Caco-2 (cell line): ENCODE measurements at regions not wholly inside any gene's neighbourhood (a gene's known extent, or its start where the extent isn't known, plus 50 kb on each side); places are given as distances from the start of the nearest gene placed in this dataset.

Experiments
- BruUV-seq: library from RNA; stranded (reverse); fragments of 400-500 nt; replicated peaks from 2 replicates; lab custom pipeline; 2021; lab: Mats Ljungman, UMichigan
- CTCF ChIA-PET: fragments of 300-600 bp; sonication (Branson Sonifier 250); formaldehyde crosslinking; loops from one replicate; lab custom pipeline; 2022; ENCODE audit warnings: antibody characterized with exemption; lab: Charles Lee
- POLR2A ChIA-PET: fragments of 300-600 bp; sonication (Branson Sonifier 250); formaldehyde crosslinking; loops from one replicate; lab custom pipeline; 2022; ENCODE audit warnings: antibody characterized with exemption; lab: Charles Lee
- DNase-seq, 2 experiments: peaks; one replicate each; pipeline versions ENCODE4 v3.0.0 to v3.0.0-alpha.2; 2020 to 2022
- H3K27me3 ChIP-seq: replicated peaks from 2 replicates; pipeline ENCODE4 v1.6.0; 2011; ENCODE audit warnings: low read length; ENCODE audit not compliant: control insufficient read depth, insufficient read depth
- H3K36me3 ChIP-seq: 2 replicates; pipeline ENCODE4 v1.5.1; 2011; ENCODE audit warnings: low read length; ENCODE audit not compliant: control insufficient read depth, insufficient read depth
- H3K4me1 ChIP-seq: fragments of 250-450 bp; sonication (Bioruptor Pico); 2 replicates; pipeline ENCODE4 v1.5.1; 2020; ENCODE audit warnings: mild to moderate bottlenecking
- H3K4me3 ChIP-seq: 2 replicates; pipeline ENCODE4 v1.5.1; 2011; ENCODE audit warnings: low read depth, mild to moderate bottlenecking, control low read depth, low read length
- H3K9me3 ChIP-seq: fragments of 250-450 bp; sonication (Bioruptor Pico); 2 replicates; pipeline ENCODE4 v1.5.1; 2020; ENCODE audit warnings: mild to moderate bottlenecking, moderate library complexity
- H3K27ac Mint-ChIP-seq: one replicate; pipeline ENCODE4 v1.8.0; 2022; ENCODE audit warnings: mixed read lengths; ENCODE audit not compliant: unreplicated experiment
- H3K27me3 Mint-ChIP-seq: one replicate; pipeline ENCODE4 v1.8.0; 2022; ENCODE audit warnings: mixed read lengths; ENCODE audit not compliant: insufficient read depth, unreplicated experiment
- H3K36me3 Mint-ChIP-seq: one replicate; pipeline ENCODE4 v1.8.0; 2022; ENCODE audit warnings: mild to moderate bottlenecking, mixed read lengths; ENCODE audit not compliant: insufficient read depth, unreplicated experiment
- H3K4me1 Mint-ChIP-seq: one replicate; pipeline ENCODE4 v1.8.0; 2022; ENCODE audit warnings: low read depth, mixed read lengths; ENCODE audit not compliant: unreplicated experiment
- H3K4me3 Mint-ChIP-seq: one replicate; pipeline ENCODE4 v1.8.0; 2022; ENCODE audit warnings: mild to moderate bottlenecking, moderate library complexity, mixed read lengths; ENCODE audit not compliant: unreplicated experiment
- H3K9me3 Mint-ChIP-seq: one replicate; pipeline ENCODE4 v1.8.0; 2022; ENCODE audit warnings: mixed read lengths; ENCODE audit not compliant: unreplicated experiment
- intact Hi-C: fragments of 100-400 bp; cut with micrococcal nuclease; formaldehyde crosslinking; loops from one replicate; pipeline ENCODE4 v1.10.0; 2022; ENCODE audit not compliant: unreplicated experiment
- TF ChIP-seq, protein P1 (sequence below), 2 experiments: fragments of 200-600 bp in 1 of 2; IDR thresholded peaks; 1 replicate in 1 of 2; 2 replicates in 1 of 2; pipeline versions ENCODE4 v1.5.1 to v1.8.0; 2011 to 2022; ENCODE audit warnings: antibody characterized with exemption in 1 of 2, control low read depth in 1 of 2, inconsistent platforms in 1 of 2, low read depth in 1 of 2, low read length in 1 of 2, mild to moderate bottlenecking in 1 of 2, moderate library complexity in 1 of 2; ENCODE audit not compliant: insufficient read depth in 1 of 2, severe bottlenecking in 1 of 2, unreplicated experiment in 1 of 2

DNA sequence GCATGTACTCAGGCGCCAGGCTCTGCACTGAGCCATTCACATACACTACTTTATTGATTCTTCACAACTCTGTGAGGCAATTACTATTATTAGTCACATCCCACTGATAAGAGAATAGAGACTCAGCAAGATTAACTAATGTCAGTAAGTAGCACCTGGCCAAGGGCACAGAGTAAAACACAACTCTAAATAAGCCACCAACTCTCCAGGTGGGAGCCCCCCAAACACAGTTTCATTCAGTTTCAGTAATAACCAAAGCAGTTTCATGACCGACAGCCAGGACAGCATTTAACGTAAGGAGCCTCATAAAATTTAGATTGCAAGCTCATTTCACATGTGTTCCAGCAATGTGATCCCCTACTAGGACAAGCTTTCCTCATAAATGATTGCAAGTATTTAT is 323.1 kb upstream of the CCDC196 start:
- no peaks in the 10 kb centered on the region for H3K4me1 ChIP-seq
- TF ChIP-seq, protein P1, sequence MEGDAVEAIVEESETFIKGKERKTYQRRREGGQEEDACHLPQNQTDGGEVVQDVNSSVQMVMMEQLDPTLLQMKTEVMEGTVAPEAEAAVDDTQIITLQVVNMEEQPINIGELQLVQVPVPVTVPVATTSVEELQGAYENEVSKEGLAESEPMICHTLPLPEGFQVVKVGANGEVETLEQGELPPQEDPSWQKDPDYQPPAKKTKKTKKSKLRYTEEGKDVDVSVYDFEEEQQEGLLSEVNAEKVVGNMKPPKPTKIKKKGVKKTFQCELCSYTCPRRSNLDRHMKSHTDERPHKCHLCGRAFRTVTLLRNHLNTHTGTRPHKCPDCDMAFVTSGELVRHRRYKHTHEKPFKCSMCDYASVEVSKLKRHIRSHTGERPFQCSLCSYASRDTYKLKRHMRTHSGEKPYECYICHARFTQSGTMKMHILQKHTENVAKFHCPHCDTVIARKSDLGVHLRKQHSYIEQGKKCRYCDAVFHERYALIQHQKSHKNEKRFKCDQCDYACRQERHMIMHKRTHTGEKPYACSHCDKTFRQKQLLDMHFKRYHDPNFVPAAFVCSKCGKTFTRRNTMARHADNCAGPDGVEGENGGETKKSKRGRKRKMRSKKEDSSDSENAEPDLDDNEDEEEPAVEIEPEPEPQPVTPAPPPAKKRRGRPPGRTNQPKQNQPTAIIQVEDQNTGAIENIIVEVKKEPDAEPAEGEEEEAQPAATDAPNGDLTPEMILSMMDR (IDR thresholded peaks at IDR 0.05; ENCODE audit: insufficient read depth in 1 of 2, low read depth in 1 of 2, low read length in 1 of 2, severe bottlenecking in 1 of 2, unreplicated experiment in 1 of 2), result no peak
- H3K9me3 ChIP-seq, result no peaks in the 10 kb centered on the region
- no TSS peak for BruUV-seq
- no peaks in the 10 kb centered on the region for H3K4me1 Mint-ChIP-seq
- H3K4me3 Mint-ChIP-seq, result no peak overlapping the region
- no peaks in the 10 kb centered on the region for H3K9me3 Mint-ChIP-seq
- H3K27me3 Mint-ChIP-seq, result peaks cover 12% of the 10 kb centered on the region
- ChIA-PET POLR2A (no interaction called here), CTCF (no interaction called here)
- no peaks in the 10 kb centered on the region for H3K36me3 Mint-ChIP-seq
- no peaks in the 10 kb centered on the region; the same call in 1 of the 2 replicates for H3K27me3 ChIP-seq
- H3K4me3 ChIP-seq, result no peak overlapping the region
- intact Hi-C loops, result no loop called here
- DNase-seq, result no peak
- H3K27ac Mint-ChIP-seq, result no peak overlapping the region
- no peaks in the 10 kb centered on the region for H3K36me3 ChIP-seq

- intact Hi-C loops, result no loop called here
These were observed 320.8 kb upstream of the CCDC196 start for GRCh38 chr14:66165337-66165736.

DNA sequence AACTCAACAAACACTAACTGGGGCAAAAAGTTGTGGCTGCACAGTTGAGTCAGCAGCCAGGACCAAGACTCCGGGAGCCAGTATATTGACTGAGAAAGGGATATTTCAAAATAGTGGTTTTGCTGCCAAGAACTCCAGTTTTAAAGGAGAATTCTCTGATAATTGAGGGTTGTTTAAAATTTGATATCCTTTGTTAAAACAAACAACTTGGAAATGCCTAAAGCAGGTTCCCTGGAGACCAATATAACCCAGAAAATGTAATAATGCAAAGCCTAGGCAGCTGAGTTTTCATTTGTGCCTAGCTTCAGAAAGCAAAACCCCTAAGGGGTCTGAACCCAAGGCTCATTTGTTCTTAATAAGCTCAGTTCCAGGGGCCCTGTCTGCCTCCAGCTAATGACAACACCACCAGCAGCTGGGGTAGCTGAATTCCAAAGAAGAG is 311.7 kb upstream of the CCDC196 start:
- POLR2A ChIA-PET, result no interaction called here
- TF ChIP-seq, protein P1 (IDR thresholded peaks at IDR 0.05; ENCODE audit: insufficient read depth in 1 of 2, low read depth in 1 of 2, low read length in 1 of 2, severe bottlenecking in 1 of 2, unreplicated experiment in 1 of 2), result no peak
- peaks cover 9% of the 10 kb centered on the region for H3K27me3 Mint-ChIP-seq
- H3K27ac Mint-ChIP-seq, result no peak overlapping the region
- H3K36me3 Mint-ChIP-seq, result no peaks in the 10 kb centered on the region
- no peaks in the 10 kb centered on the region for H3K4me1 Mint-ChIP-seq
- no peak overlapping the region for H3K4me3 Mint-ChIP-seq
- Histone ChIP-seq H3K36me3 (no peaks in the 10 kb centered on the region), H3K4me3 (no peak overlapping the region), H3K9me3 (no peaks in the 10 kb centered on the region), H3K27me3 (no peaks in the 10 kb centered on the region), H3K4me1 (no peaks in the 10 kb centered on the region)
- no peak for DNase-seq
- CTCF ChIA-PET, result no interaction called here
- H3K9me3 Mint-ChIP-seq, result no peaks in the 10 kb centered on the region
- intact Hi-C loops, result no loop called here
- no TSS peak for BruUV-seq

More at GRCh38 chr14:66165337-66165736, 320.8 kb upstream of the CCDC196 start:
- TF ChIP-seq, protein P1 (IDR thresholded peaks at IDR 0.05; ENCODE audit: insufficient read depth in 1 of 2, low read depth in 1 of 2, low read length in 1 of 2, severe bottlenecking in 1 of 2, unreplicated experiment in 1 of 2), result no peak
- H3K4me3 ChIP-seq, result no peak overlapping the region
- Mint-ChIP-seq H3K4me3 (no peak overlapping the region), H3K9me3 (no peaks in the 10 kb centered on the region), H3K27ac (no peak overlapping the region), H3K27me3 (peaks cover 8% of the 10 kb centered on the region), H3K36me3 (no peaks in the 10 kb centered on the region), H3K4me1 (no peaks in the 10 kb centered on the region)
- POLR2A ChIA-PET, result no interaction called here
- H3K9me3 ChIP-seq, result no peaks in the 10 kb centered on the region
- no peaks in the 10 kb centered on the region for H3K4me1 ChIP-seq
- CTCF ChIA-PET, result no interaction called here
- no peak for DNase-seq
- H3K36me3 ChIP-seq, result no peaks in the 10 kb centered on the region
- H3K27me3 ChIP-seq, result no peaks in the 10 kb centered on the region; the same call in 1 of the 2 replicates
- BruUV-seq, result no TSS peak
